ENCODE measurements at regions not wholly inside any gene's neighbourhood (a gene's known extent, or its start where the extent isn't known, plus 50 kb on each side); places are given as distances from the start of the nearest gene placed in this dataset.
"Not testable (repeated sequence)": the region's sequence is repeated elsewhere in the genome, so short reads cannot be mapped to it uniquely, and the experiment has no call there.

DNA sequence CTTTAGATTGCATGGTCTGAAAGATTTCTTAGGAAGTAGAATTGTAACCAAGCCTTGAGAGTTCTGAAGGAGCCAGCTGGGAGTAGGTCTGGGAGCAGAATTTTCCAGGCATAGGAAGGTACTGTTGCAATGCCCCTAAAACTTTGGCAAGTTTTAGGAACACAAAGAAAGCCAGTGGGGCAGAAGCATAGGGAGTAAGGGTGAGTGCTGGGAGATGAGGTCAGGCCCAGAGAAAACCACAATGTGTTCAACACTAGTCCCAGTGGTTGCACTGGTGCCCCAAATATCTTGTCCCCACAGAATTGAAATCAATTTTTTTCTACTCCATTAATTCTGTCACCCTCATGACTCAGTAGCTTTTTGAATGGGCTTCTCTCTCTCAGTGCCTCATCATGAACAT, 120.7 kb upstream of the GALNT15 start:
- no peak for DNase-seq (ENCODE audit: low spot score)

DNA sequence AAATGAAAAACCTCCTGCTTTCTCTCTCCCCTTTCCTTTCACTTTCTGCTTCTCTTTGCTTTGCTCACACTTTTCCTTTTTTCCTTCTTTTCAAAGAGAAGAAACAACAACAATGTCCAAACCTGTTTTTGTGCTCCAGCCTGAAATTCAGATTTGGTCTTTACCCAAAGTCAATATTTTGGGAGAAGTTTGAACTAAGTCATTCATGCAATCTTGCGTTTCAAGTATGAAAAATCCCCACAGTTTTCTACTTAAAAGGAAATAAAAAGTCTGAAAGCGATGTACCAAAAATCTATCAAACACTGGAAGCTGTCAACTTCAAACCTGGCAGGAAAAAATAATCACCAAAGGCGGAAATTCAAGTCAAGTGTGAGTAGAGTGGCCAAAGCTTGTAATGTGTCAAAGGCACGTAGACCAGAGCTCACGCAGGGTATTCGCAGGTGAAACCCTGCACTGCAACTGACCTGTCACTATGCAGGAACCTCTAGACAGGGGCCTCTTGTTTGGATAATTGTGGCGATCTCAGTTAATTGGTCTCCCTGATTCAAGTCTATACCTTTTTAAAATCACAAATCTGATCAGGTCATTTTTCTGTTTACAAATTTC, 118.8 kb upstream of the GALNT15 start:
- DNase-seq (ENCODE audit: low spot score), result no peak

- DNase-seq (ENCODE audit: low spot score), result no peak
Observed at GRCh38 chr3:16056217-16056616, 118.3 kb upstream of the GALNT15 start.

DNA sequence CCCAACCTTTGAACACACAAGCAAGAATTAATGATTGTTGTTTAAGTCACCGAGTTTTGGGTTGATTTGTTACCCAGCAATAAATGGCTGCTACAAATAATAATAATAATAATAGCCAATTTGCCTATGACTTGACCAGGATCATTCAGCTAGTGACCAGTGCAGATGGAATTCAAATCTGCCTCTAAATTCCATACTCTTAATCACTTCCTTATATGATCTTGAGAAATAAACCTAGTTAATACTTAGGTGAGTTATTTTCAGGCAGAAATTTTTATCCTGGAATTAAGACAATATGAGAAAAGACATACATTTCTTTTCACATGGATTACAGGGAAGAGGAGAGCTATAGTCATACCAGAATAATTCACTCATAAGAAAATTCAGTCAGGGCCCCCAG, 116.0 kb upstream of the GALNT15 start:
- DNase-seq (ENCODE audit: low spot score), result no peak

DNA sequence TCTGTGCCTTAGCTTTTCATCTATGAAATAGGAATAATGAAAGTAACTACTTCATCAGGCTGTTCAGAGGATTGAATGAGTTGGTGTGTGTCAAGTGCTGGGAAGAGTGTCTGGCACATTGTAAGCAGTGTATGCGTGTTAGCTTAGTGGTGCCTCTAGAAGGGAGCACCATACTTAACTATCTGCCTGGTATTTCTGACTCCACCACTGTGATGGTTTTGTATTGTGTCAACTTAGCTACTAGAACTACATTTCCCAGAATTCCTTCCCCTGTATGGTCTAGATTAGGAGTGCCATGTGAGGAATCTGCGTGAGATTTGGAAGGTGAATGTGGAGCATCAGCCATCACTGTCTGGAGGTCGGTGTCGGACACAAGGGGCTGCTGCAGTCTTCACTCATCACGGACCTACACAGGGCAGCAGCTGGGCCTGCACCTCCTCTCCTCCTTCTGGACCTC, 115.4 kb upstream of the GALNT15 start:
- no peak for DNase-seq (ENCODE audit: low spot score)

GRCh38 chr3:16059711-16060357, 114.6 kb upstream of the GALNT15 start:
- no peak for DNase-seq (ENCODE audit: low spot score)

GRCh38 chr3:16060358-16060852, 114.1 kb upstream of the GALNT15 start:
- DNase-seq (ENCODE audit: low spot score), result no peak

DNA sequence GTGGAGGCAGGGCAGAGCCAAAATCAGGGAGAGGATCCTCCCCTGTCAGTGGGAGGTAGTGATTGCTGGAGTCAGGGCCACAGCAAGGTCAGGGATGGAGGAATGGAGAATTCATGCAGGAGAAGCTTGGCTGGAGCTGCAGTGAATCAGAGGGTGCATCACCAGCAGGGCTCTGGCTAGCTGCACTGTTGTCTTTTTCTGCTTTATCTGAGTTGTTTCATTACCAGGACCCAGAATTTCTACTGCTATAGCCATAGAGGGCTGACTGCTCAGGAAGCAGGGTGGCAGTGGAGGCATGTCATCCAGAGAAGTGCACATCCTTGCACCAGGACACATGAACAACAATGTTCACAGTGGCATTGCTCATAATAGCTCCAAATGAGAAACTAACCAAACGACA, 113.5 kb upstream of the GALNT15 start:
- no peak for DNase-seq (ENCODE audit: low spot score)

DNA sequence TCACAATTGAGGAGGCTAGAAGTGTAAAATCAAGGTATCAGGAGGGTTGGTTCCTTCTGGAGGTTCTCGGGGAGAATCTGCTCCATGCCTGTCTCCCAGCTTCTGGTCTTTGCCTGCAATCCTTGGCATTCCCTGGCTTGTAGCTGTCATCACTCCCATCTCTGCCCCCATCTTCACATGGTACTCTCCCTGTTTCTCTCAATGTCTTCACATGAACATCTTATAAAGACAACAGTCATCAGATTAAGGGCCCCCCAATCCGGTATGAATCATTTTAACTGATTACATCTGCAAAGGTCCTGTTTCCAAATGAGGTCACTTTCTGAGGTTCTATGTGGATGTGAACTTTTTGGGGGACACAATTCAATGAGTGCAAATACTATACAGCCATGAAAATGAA, 113.0 kb upstream of the GALNT15 start:
- DNase-seq (ENCODE audit: low spot score), result no peak

GRCh38 chr3:16063603-16064002, 110.9 kb upstream of the GALNT15 start:
- DNase-seq (ENCODE audit: low spot score), result no peak

- DNase-seq (ENCODE audit: low spot score), result no peak
Observed at GRCh38 chr3:16064642-16065414, 109.7 kb upstream of the GALNT15 start.

GRCh38 chr3:16066545-16066944, 107.9 kb upstream of the GALNT15 start:
- DNase-seq (ENCODE audit: low spot score), result no peak

- no peak for DNase-seq (ENCODE audit: low spot score)
Observed at GRCh38 chr3:16066975-16067374, 107.5 kb upstream of the GALNT15 start.

DNA sequence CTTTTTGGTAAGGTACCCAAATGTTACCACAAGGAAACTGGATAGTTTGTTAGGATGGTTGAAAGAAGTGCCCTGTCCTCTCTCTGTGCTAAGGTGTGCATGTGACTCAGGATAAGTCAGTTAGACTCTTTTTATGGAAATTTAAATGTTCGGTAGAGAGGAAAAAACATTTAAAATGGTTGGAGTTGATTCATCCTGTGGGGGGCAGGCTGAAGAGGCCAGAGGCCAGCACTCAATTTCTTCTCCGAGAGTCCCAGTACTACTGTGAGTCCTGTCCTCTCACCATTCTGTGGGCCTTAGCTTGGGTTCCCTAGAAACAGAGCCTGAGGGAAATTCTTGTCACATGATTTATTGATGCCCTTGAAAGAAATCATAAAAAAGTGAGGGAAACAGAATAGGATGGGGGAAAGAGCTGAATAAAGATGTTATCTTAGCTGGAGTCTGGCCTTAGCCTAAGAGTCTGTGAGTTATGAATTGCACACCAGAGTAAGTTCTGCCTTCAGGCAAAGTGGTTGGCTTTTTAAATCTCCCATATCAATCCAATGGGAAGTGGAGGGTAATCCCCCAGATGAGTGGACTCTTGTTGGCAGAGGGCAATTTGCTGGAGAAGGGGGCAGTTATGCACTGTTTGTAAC, 106.5 kb upstream of the GALNT15 start:
- no peak for DNase-seq (ENCODE audit: low spot score)

GRCh38 chr3:16069149-16069922, 105.1 kb upstream of the GALNT15 start:
- DNase-seq (ENCODE audit: low spot score), result no peak

- DNase-seq (ENCODE audit: low spot score), result no peak
Observed at GRCh38 chr3:16070707-16071106, 103.8 kb upstream of the GALNT15 start.

- no peak for DNase-seq (ENCODE audit: low spot score)
Observed at GRCh38 chr3:16071206-16071605, 103.3 kb upstream of the GALNT15 start.

DNA sequence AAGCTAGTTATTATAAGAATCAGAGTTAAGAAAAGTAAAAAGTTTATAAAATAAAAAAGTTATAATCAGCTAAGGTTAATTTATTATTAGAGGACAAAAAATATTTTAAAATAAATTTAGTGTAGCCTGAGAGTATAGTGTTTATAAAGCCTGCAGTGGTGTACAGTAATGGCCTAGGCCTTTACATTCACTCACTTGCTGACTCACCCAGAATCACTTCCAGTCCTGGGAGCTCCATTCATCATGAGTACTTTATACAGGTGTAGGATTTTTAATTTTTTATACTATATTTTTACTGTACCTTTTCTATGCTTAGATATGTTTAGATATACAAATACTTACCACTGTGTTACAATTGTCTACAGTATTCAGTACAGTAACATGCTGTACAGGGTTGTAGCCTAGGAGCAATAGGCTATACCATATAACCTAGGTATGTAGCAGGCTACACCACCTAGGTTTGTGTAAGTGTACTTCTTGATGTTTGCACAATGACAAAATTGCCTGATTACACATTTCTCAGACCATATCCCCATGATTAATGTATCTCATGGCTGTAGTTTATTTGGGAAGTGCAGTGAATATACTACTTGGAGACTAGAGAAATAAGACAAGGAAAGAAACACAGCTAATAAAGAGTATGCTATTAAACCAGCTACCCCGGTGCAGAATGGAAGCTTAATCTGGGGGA, 101.9 kb upstream of the GALNT15 start:
- DNase-seq (ENCODE audit: low spot score), result no peak

DNA sequence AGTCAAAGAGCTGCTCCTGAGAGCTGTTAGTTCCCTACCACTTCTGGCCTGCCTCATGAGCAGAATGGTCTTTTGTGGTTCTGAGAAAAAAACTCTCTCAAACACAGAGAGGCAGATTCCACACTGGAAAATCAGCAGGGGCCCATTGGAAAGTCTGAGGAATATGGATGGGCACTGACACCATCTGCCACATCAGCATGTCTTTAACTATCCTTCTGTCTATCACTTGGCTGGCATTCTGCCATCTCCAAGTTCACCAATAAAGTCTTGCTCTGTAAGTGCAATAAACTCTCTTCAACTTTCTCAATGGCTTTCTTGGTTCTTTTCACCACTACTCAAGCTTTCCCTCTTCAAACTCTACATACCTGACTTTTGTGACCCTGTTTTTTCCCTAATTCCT, 101.3 kb upstream of the GALNT15 start:
- no peak for DNase-seq (ENCODE audit: low spot score)

GRCh38 chr3:16073990-16074671, 100.3 kb upstream of the GALNT15 start:
- not testable (repeated sequence) for DNase-seq (ENCODE audit: low spot score)

- no peak for DNase-seq (ENCODE audit: low spot score)
Observed at GRCh38 chr3:16075647-16076046, 98.8 kb upstream of the GALNT15 start.
